Smooth muscle cell of the brain vasculature (primary cell): ENCODE measurements at regions not wholly inside any gene's neighbourhood (a gene's known extent, or its start where the extent isn't known, plus 50 kb on each side); places are given as distances from the start of the nearest gene placed in this dataset.
"Not testable (repeated sequence)": the region's sequence is repeated elsewhere in the genome, so short reads cannot be mapped to it uniquely, and the experiment has no call there.

Experiments used
- DNase-seq: peaks from one replicate; pipeline ENCODE4 v3.0.0-alpha.2; 2012; ENCODE audit warnings: low read depth, low spot score

DNA sequence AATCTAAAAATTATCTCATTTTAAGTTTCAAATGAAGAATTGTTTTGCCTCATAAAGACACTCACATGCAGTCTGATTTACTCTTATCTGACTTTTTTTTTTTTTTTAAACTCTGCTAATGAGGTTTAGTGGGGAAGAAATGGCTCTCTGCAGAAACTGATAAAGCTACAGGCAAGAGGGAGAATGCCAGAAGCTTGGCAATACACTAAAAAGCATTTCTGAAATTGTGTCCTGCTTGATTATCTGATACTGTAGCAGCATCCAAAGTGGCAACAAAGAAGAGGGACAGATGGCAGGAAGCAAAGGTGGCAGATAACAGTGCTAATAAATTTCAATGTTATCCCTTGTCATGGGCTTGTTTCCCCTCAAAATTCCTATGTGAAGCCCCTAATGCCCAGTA, 1744.9 kb downstream of the NCAM2 start:
- DNase-seq = no peak

DNA sequence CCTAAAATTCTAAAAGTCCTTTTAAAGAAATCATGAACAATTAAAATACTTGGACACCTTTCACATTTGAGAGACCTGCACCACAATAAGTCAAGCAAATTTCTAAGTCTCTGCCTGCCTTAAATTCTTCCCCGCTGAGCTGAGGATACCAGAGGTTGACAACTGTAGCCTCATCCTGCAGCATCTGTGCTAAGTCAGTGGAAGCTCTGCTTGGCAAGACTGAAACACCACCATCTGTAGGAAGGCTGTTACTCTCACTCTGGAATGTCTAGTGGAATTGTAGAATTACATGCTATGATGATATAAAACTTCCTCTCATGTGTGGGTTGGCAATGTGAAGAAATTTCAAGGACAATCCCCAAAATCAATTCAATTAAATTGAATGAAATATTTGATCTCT, 1756.5 kb downstream of the NCAM2 start:
- DNase-seq = no peak

DNA sequence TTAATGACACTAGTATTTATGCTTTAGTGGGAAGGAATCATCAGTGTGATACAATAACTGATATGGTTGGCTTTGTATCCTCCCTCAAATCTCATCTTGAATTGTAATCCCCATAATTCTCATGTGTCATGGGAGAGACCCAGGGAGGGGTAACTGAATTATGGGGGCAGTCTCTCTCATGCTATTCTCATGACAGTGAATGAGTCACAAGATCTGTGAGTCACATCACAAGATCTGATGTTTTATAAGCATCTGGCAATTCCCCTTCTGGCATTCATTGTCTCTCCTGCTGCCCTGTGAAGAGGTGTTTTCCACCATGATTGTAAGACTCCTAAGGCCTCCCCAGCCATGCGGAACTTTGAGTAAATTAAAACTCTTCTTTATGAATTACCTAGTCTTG, 1760.3 kb downstream of the NCAM2 start:
- DNase-seq = no peak

GRCh38 chr21:22762463-22762862, 1764.3 kb downstream of the NCAM2 start:
- no peak for DNase-seq

- no peak for DNase-seq
Measured at GRCh38 chr21:22763442-22763841, 1765.2 kb downstream of the NCAM2 start.

GRCh38 chr21:22764222-22764621, 1766.0 kb downstream of the NCAM2 start:
- no peak for DNase-seq

GRCh38 chr21:22791376-22791775, 1793.2 kb downstream of the NCAM2 start:
- no peak for DNase-seq

- peak; percentile 9 for DNase-seq
Measured at GRCh38 chr21:22791986-22792560, 1793.9 kb downstream of the NCAM2 start.

- no peak for DNase-seq
Measured at GRCh38 chr21:22795091-22795490, 1796.9 kb downstream of the NCAM2 start.

- DNase-seq = no peak
Measured at GRCh38 chr21:22795644-22796043, 1797.4 kb downstream of the NCAM2 start.

DNA sequence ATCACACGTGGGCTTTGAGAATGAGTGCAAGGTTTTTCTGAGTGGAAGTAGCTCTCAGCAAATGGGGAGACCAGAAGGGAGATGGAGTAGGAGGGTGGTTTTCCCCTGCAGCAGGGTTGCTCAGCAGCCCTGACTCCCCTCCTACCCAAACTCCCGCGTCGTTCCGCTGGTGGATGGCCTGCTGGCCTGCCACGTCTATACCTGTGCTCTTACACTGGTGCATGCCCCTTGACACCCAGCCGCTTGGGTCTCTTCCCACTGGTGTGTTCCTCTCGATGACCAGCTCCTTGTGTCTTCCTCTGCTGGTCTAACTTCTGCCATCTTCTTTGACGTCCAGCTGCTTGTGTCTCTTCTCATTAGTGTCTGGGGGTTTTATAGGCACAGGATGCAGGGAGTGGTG, 1797.9 kb downstream of the NCAM2 start:
- DNase-seq = no peak

DNA sequence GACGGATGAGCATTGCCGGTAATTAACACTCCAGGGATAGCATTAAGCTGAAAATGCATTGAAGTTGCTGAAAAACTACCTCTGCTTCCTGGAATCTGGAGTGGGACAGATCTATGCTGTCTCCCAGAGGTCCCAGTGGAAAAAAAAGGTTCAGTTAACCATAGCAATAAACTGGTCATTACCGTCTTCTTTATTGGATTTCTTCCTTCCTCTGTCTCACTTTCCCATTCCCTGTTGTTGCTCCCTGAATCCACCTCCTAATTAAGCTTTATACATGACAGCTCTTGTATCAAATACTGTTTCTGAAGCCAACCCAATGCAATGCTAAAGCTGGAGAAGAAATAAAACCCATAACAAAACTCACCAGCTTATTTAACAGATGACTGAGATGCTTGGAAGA, 1805.9 kb downstream of the NCAM2 start:
- DNase-seq = no peak

DNA sequence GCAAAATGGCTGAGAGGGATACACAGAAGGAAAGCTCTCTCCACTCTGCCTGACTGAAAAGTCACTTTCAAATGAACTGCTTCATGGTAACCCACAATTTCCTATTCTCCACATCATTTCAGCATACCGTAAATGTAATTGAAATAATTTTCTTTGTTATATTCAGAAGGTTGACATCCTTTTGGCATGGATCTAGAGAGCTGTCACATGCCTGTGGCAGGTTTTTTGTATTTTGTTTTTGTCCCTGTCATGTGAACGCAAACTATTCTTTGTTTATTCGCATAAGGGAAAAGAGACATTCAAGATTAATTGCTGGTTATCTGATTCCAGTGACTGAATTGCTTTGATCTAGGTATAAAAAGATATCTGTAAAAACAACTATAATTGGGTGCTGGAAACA, 1808.1 kb downstream of the NCAM2 start:
- DNase-seq = no peak

- no peak for DNase-seq
Measured at GRCh38 chr21:22813201-22813600, 1815.0 kb downstream of the NCAM2 start.

- not testable (repeated sequence) for DNase-seq
Measured at GRCh38 chr21:22818681-22819485, 1820.7 kb downstream of the NCAM2 start.

DNA sequence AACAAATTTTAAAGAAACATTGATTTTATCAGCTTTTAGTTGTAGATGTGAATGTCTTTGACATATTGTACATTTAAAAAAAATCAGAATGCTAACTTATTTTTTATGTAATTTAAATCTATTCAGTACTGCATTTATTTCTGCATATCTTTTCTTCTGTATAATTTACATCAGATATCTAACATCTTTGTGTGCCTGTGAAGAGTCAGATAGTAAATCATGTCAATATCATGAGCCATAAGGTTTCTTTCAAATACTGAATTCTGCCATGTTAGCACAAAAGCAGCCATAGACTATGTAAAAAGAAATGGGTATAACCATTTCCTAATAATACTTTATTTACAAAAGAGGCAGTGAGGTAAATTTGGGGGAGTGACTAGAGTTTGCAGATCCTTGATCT, 1829.2 kb downstream of the NCAM2 start:
- no peak for DNase-seq

DNA sequence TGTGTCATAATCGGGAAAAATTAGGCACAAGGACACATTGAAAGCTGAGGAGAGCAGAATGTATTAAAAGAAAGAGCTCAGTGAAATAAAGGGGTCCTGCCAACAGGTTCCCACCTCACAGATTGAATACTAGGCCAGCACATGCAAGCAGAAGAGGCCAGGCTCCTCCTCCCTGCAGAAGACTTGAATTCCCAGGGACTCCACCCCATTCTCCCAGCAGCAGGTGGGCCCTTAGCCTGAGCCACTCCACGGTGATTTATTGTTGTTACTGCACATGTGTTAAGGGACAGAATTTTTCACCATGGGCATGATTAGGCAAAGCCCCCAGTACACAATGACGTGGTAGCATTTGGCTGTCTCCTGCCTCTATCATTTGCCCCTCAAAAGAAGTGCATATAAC, 1844.7 kb downstream of the NCAM2 start:
- no peak for DNase-seq

- DNase-seq = no peak
Measured at GRCh38 chr21:22855581-22855980, 1857.4 kb downstream of the NCAM2 start.

- DNase-seq = no peak
Measured at GRCh38 chr21:22871692-22872091, 1873.5 kb downstream of the NCAM2 start.

DNA sequence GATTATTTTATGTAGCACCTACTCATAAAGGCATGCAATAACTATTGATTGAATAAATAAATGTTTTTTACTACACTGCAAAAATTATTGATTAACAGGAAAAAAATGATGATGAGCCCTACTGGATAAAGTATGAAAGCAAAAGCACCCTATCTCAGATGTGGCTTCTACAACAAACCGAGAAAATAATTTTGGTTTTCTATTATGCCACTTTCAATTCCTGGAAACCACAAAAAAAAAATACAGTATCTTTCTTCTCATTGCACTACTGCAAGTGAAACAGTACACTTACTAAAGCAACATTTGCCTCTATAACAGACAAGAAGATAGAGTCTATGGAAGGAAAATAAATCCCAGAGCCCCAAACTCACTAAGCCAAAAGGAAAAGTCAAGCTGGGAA, 1882.4 kb downstream of the NCAM2 start:
- no peak for DNase-seq

DNA sequence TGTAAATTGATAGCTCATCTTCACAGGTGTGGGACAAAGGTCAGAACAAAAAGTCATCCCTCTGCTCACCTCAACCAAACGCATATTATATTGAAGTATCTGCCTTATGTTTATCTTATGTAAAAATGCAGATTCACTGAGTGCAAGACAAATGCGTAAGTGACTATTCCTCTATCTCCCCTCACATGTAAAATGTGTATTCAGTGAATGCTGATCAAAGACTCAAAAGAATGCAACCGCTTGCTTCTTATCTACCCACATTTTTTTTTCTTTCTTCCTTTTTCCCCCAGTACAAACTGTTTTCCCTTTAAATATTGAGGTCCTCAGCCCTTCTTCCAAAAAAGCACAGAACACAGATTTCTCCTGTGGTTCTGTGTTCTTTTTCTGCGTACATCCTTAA, 1882.9 kb downstream of the NCAM2 start:
- no peak for DNase-seq

DNA sequence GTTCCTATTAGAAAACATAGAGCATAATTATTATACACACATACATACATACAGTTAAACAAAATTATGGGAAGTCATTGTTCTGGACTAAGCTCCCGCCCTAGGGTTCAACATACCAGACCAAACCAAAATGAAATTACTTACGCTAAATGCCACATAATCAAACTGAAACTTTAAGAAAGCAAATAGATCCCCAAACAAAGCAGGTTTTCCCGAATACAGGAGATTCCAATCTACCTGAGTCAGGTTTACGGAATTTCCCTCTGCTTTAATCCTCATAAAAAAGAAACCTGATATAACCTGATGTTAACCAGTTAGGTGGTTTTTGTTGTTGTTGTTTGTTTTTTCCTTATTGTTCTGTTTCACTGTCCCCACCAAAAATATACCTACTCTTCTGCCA, 1886.9 kb downstream of the NCAM2 start:
- DNase-seq = no peak

GRCh38 chr21:22885614-22886013, 1887.4 kb downstream of the NCAM2 start:
- DNase-seq = no peak

GRCh38 chr21:22889445-22889844, 1891.2 kb downstream of the NCAM2 start:
- no peak for DNase-seq
